22Rv1 (cell line): ENCODE measurements at regions not wholly inside any gene's neighbourhood (a gene's known extent, or its start where the extent isn't known, plus 50 kb on each side); places are given as distances from the start of the nearest gene placed in this dataset.

Experiments used
- ZFX ChIP-seq: fragments of 450-650 bp; IDR thresholded peaks from 2 replicates; pipeline ENCODE4 v1.6.1; 2017; ENCODE audit warnings: antibody characterized with exemption, borderline replicate concordance
- TF ChIP-seq, protein P1 (sequence below): fragments of 450-650 bp; IDR thresholded peaks from 2 replicates; pipeline ENCODE4 v1.5.1; 2017; ENCODE audit warnings: mild to moderate bottlenecking

- TF ChIP-seq, protein P1, sequence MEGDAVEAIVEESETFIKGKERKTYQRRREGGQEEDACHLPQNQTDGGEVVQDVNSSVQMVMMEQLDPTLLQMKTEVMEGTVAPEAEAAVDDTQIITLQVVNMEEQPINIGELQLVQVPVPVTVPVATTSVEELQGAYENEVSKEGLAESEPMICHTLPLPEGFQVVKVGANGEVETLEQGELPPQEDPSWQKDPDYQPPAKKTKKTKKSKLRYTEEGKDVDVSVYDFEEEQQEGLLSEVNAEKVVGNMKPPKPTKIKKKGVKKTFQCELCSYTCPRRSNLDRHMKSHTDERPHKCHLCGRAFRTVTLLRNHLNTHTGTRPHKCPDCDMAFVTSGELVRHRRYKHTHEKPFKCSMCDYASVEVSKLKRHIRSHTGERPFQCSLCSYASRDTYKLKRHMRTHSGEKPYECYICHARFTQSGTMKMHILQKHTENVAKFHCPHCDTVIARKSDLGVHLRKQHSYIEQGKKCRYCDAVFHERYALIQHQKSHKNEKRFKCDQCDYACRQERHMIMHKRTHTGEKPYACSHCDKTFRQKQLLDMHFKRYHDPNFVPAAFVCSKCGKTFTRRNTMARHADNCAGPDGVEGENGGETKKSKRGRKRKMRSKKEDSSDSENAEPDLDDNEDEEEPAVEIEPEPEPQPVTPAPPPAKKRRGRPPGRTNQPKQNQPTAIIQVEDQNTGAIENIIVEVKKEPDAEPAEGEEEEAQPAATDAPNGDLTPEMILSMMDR = no peak
- TF ChIP-seq ZFX = no peak
These were observed 51.6 kb upstream of the KCND3 start for GRCh38 chr1:112040891-112041740.
